ENCODE measurements at regions not wholly inside any gene's neighbourhood (a gene's known extent, or its start where the extent isn't known, plus 50 kb on each side); places are given as distances from the start of the nearest gene placed in this dataset.

DNA sequence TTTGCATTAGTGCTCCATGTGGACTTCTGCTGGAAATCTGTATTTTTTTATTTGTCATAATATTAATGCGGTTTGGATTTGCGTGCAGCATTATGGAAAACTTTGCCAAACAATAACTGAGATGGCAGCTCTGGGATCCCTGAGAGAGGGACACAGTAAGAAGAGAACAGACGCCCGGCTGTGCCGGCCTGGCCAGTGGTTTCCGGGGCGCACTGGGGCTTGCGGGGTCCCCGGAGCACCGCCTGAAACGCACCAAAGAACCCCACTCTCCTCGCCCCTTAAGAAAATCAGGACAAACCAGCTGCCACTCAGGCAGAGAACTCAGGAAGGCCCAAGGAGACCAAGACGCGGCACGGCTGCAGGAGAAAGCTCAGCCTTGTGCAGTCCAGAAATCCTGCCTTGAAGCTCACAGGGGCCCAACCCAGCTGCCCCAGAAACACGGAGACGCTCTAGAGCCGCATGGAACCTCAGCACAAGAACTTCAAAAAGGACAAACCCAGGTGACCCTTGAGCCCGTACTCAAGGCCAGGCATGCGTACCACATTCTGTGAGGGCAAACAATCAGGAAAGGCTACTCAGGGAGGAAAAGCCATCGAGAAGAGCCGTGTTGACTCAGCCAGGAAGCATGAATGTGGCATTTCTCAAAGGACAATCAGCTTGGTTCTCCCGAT, 226.5 kb upstream of the CDYL start:
- DNase-seq: no peak

DNA sequence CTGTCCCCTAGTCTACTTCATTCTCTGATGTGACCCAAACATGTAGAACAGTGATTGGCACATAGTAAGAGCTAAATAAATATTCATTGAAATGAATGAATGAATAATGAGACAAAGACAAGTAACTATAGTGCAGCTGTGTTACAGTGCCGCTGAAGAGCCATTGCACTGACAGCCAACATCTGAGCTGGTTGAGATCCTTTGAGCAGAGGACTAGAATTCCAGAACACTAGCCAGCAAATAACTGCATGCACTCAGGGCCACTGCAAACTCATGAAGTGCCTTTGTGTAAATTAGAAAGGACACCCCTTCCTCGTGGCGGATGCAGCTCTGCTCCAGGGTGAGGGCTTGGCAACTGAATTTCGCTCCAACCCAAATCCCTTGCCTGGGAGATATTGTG, 230.3 kb upstream of the CDYL start:
- no peak for DNase-seq

DNA sequence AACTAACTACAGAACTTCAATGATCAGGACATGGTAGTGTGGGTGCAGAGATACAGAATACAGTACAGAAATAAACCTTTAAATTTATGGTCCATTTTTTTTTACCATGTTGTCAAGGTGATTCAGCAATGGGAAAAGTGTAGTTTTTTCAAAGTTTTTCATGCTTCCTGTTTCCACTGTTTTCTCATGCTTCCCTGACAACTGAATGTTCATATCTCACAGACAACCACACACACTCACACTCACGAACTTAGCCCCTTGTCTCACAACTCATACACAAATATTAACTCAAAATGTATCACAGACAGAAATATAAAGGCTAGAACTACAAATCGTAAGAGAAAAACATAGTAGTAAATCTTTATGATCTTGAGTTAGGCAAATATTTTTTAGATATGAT, 232.6 kb upstream of the CDYL start:
- DNase-seq: no peak

DNA sequence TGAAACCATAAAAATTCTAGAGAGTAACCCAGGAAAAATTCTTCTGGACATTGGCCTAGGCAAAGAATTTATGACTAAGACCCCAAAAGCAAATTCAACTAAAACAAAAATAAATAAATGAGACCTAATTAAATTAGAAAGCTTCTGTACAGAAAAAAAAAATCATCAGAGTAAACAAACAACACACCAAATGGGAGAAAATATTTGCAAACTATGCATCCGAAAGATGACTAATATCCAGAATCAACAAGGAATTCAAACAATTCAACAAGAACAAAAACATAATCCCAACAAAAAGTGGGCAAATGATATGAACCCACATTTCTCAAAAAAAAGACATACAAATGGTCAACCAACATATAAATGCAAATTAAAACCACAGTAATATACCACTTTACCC, 242.6 kb upstream of the CDYL start:
- no peak for DNase-seq

DNA sequence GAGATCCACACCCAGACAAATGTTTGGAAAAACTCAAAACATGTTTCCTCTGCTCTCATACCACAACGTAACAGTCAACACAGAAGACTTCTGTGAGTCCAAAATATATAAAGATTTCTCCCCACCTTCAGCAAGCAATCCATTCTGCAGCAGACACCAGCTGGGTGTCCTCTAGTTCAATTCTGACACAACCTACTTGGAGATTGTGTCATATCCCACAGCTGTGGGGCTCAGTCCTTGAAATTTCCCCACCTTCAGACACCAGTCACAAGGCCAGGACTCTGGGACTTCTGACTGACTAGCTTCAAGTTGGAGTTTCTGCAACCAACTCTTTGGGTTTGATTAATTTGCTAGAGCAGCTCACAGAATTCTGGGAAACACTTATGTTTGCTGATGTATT, 244.8 kb upstream of the CDYL start:
- DNase-seq: no peak

DNA sequence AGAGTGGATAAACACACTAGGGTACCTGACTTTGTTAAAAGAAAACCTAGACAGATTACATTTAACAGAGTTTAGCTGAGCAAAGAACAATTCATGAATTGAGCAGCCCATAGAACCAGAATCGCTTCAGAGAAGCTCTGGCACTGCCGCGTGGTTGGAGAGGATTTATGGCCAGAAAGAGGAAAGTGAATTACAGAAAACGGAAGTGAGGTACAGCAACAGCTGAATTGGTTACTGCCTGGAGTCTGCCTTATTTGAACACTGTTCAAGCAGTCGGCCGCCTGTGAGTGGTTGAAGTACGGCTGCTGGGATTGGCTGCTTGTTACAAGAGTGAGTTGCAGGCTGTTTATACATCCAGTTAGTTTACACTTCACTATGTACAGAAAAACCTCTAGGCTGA, 253.8 kb upstream of the CDYL start:
- no peak for DNase-seq

DNA sequence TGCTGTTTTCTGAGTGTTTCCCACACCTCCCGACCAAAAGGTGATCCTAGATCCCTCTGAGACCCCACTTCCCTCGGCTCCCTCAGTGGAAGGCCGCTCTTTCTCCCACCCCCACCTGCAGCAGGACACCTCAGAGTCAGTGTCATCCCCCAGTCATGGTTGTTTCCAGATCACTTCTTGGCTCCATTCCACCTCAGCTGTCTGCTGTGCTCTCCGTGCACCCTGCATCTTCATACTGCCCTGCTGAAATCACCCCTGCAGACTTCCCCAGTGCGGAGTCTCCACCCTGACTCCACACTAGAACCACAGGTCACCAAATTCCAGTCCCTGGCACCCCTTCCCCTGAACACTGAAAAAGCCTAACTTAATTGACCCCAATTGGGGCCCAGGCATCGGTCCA, 255.1 kb upstream of the CDYL start:
- DNase-seq: no peak

DNA sequence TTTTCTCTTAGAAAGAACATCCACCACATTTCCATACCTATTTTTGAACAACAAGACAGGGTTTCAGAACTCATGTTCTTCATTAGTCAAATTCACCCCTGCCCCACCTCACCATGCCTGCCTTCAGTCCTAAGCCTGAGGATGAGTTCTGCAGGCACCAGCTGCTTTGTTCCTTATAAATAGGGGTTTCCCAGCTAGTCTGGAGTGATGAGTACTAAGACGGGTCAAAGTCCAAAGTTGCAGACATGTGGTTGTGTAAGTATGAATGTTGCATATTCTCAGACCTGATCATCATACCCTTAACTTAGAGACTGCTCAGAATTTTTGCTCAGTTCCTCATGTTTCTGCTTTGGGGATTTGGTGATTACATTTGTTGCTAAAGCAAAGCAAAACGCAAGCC, 257.7 kb upstream of the CDYL start:
- no peak for DNase-seq

DNA sequence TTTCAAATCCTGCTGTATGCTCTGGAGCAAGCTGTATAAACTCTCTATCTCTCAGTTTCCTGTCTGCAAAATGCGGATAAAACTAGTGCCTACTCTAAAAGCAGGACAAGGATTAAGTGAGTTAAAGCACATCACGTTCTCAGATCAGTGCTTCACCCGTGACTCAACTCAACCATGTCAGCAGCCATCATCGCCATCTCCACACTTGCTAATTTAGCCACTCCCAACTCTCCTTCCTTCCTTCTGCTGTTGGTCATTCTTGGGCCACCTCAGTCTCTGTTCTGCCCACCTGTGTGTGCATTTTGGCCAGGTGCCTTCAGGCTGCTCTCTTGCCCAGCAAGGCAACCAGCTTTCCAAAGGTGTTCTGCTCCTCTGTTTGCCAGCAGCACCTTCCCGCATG, 260.0 kb upstream of the CDYL start:
- DNase-seq: no peak

DNA sequence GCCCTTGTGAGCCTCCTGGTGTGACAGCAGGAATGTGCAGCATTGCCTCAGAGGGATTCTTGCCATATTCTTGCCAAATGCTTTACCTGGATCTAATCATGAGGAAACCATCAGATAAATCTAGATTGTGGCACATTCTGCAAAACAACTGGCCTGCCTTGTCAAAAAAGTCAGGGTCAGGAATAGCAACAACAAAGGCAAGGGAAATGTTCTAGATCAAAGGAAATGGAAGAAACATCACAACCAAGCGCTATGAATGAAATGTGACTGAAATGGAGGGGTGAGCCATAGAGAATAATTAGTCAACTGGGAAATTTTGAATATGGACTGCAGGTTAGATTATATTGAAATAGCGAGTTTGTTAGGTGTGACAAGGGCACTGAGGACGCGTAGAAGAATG, 262.6 kb upstream of the CDYL start:
- no peak for DNase-seq

DNA sequence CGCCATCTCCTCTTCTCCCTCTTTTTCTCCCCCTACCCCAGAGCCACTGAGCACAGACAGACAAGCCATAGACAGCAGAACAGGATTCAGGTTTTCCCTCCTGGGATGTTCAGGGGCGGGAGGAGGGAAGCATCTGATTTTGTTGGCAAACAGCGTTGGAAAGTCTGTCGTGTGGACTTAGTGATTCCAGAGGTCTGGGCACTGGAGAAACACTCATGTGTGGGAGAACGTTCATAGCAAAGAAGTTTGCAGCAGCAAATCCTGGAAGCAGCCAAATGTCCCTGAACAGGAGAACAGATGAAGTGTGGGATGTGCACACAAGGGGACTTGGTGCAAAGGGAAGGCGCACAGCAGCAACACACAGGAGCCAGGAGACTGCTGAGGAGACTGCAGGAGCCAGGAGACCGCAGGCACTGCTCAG, 264.1 kb upstream of the CDYL start:
- DNase-seq: peak; percentile 67

DNA sequence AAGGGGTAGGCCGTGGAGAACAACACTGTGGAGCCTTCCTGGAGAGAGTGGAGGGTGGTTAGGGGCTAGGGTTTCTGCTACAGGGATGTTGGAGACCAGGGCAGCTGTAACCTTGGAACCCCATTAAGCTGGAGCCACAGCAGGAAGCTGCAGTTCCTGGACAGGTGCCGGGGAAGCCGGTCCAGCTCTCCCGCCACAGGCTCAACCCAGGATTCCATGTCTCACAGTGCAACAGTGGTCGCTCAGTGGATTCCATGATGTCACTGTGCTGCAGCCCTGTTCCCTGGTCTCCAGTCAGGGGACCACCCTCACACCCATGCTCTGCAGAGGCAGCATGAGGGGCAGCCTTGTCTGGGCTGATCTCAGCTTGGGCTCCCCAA, 264.6 kb upstream of the CDYL start:
- peak; percentile 66 for DNase-seq

DNA sequence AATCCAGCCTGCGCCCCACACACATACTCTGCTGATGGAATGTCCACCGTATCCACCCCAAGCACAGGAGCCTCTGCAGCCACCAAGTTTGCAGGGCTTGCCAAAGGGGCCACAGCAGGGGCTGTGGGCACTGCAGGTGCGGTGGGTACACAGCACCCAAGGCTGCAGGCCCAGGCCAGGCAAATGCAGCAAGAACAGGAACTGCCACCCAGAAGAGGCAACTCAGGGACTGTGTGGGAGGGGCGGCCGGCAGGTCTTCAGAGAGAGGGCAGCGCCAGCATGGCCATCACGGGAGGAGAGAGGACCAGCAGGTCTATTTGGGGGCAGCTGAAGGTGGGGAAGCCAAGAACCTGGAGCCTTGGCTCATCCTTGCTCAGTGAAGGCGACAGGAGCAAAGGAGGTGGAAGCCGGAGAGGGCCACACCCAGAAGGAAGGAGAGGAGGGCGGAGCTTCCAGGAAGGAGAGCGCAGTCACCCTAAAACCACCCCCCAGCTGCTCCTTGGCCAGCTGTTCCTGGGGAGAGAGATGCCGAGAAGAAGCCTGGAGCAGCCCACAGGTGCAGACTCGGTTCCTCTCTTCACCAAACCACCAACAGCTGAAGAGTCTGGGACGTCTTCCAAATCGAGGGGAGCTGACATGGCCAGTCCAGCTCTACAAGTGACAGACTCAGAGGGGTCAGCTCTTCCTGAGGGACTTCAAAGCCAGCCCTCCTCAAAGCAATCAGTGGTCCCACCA, 265.1 kb upstream of the CDYL start:
- DNase-seq: peak; percentile 71

DNA sequence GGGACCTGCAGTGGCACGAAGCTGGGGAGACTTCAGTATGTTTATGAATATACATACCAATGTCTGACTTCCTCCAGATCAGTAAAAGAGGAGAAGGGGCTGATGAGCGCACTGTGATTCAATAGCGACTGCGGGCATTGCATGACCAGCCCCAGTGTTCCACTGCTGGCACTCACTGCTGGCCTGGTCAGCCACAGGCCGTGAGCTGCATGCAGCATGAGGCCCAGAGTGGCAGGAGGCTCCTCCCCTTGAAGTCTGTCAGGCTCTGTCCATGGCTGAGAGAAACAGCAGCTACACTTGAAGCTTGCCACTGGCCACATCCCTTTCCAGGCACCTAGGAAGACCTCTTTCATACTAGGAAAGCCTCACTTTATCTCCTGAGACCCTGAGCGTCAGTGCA, 265.9 kb upstream of the CDYL start:
- DNase-seq: no peak

DNA sequence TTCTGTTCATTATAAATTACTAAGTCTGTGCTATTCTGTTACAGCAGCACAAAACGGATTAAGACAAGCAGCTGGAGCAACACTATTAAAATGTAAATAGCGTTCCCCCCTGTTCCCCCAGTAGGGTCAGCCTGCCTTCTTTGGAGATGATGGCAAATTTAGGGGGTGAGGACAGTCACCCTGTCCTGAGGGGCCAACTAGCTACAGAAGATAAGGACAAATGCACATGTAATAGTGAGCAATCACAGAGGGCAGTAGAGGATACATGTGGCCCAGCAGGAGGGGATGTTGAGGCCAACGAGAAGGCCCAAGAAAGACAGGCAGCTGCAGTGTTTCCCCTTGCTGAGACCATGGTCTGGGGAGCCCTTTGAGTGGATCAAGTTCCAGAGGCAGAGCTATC, 266.7 kb upstream of the CDYL start:
- DNase-seq: no peak

DNA sequence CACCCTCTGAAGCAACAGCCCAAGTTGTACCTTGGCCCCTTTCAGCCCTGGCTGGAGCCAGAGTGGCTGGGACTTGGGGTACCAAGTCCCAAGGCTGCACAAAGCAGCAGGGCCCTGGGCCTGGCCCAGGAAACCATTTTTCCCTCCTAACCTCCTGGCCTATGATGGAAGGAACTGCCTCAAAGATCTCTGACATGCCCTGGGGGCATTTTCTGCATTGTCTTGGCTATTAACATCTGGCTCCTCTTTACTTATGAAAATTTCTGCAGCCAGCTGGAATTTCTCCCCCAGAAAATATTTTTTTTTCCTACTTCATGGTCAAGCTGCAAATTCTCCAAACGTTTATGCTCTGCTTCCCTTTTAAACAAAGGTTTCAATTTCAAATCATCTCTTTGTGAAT, 269.4 kb upstream of the CDYL start:
- no peak for DNase-seq

DNA sequence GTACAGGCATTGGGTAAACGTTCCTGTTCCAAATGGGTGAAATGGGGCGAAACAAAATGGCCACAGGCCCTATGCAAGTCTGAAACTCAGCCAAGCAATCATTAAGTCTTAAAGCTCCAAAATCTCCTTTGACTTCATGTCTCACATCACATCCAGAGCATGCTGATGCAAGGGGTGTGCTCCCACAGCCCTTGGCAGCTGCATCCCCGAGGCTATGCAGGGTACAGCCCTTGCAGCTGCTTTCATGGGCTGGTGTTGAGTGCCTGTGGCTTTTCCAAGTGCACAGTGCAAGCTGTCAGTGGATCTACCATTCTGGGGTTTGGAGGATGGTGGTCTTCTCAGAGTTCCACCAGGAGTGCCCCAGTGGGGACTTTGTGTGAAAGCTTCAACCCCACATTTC, 270.0 kb upstream of the CDYL start:
- no peak for DNase-seq

DNA sequence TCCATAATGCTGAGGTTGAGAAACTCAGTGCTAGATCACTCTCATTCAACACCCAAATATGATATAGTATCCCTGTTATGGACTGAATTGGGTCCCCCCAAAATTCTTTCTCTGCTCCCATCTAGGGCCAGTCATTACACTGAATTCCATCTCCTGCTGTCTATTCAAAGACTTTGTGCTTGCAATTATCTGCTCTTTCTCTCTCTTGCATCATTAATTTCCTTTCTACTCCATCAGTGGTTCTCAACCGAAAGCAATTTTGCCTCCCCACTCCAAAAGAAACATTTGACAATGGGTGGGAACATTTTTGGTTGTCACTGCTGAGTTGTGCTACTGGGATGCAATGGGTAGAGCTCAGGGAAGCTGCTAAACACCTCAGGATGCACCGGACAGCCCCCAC, 271.5 kb upstream of the CDYL start:
- DNase-seq: no peak

DNA sequence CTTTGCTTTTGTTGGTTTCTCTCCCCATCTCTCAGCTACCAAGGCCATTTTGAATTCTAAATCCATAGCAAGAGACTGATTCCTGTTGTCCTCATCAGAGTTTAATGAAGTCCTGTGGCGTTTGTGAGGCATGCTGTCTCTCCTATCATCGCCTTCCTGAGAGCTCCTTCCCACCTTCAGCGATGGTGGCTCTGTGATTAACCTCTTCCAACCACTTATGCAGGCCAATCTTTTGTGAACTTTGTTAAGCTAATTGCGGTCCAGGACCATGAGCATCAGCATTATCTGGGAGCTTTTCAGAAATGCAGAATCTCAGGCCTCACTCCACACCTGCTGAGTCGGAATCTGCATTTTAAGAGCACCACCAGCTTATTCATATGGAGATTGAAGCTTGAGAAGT, 272.5 kb upstream of the CDYL start:
- no peak for DNase-seq

DNA sequence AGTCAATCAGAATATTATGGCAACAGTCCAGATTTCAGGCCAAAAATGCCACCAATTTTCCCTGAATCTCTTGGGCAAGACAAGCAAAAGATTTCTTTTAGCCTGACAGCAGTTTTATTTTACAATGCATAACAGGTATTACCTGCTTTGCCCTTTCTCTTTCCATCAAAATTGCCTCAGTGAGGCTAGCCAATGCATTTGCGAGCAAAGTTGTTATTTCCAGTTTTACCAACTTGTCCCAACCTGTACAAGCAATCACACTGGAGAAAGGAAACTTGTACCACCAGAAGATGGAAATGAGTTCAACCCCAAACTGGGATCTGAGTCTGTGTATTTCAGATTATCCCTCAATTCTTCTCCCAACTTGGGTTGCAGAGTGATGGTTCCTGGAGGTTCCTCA, 279.9 kb upstream of the CDYL start:
- no peak for DNase-seq

DNA sequence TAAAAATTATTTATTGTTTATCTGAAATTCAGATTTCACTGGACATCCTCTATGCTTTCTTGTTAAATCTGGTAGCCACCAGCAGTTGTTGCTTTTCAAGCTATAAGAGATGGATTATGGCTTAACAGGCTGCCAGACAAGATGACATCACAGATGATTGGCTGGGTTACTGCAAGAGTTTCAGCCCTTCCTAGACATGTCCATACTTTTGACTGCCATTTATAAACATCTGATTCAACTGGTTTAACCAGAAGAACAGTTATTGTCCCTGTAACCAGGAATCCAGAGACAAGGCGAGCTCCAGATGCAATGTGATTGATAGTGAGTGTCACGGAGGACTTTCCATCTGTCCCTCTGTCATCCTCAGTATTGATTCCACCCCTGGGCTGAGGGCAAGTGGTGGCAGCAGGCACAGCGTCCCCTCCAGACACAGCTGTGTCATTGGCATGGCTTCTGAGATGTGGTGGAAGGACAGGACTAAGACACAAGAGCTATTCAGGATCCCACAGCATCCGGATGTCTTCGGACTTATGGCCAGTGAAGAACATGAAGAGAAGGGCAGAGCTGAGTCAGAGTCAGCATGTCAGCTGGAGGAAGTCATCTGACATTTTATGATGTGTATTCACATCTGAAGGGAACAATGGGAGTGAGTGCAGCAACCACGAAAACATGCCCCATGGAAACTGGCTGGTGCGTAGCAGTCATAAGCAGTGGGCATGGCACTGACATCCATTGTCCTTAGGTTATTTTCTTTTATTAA, 284.5 kb upstream of the CDYL start:
- DNase-seq: no peak

DNA sequence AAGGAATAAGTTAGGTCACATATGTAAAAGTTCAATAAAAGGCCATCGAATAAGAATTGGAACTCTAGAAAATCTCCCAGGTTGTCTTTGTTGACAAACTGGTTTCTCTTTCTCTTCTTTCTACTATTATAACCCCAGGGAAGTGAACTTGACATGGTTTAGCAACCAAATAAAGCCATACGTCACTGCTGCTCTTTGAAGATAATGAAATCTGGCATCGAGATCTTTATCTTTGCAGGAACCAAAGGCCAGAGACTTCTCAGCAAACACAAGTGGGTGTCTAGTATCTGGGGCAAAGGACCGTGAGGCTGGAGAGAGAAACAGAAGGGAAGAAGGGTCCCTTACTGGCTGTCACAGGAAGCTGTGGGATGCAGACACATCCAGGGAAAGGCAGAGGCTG, 286.7 kb upstream of the CDYL start:
- no peak for DNase-seq

DNA sequence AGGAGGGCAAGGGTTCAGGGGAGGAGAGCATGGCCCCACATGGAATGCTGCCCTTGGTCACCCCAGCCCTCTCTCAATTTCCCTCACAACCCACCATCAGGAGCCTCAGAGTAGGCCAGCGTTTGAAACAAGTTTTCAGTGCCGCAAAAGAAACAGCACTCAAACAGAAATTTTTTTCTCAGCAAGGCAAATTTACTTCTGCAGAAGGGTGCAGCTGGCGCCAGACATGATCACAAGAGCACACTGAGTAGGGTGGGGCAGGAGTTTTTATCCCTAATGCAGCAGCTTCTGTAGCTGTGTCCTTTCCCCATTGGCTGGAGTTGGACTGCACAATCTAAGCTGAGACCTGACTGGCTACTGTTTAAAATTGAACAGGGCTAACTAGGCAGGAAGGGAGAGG, 287.8 kb upstream of the CDYL start:
- no peak for DNase-seq

DNA sequence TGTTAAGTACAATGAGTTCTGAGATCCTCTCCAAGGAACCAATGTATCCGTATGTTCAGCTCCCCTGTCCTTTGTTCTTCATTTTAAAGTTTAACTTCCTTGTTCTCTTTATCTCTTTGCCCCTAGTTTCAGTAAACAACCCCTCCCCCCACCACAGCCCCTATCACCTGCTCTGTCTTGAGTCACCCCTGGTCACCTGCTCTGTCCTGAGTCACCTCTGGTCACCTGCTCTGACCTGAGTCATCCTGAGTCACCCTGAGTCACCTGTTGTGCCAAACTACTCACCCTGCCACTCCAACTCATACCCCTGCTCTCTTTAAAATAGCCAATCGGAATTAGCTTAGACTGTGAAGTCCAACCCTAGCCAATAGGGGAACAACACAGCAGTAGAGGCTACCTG, 288.7 kb upstream of the CDYL start:
- no peak for DNase-seq

Data from femur (tissue), 1 donor.